ENCODE measurements at regions not wholly inside any gene's neighbourhood (a gene's known extent, or its start where the extent isn't known, plus 50 kb on each side); places are given as distances from the start of the nearest gene placed in this dataset.

GRCh38 chr2:212682937-212683336, 144.3 kb upstream of the ERBB4 start:
- TF ChIP-seq GABPA (IDR thresholded peaks at IDR 0.05; ENCODE audit: low read depth) (no peak), MEF2A (IDR thresholded peaks at IDR 0.05; ENCODE audit: borderline replicate concordance, low read depth) (no peak), FOXJ3 (CRISPR knock-in tag; IDR thresholded peaks at IDR 0.05) (no peak), REST (IDR thresholded peaks at IDR 0.05; ENCODE audit: low read depth, low read length) (no peak), CHD2 (IDR thresholded peaks at IDR 0.05; ENCODE audit: low read length, partially characterized antibody) (no peak), TCF12 (IDR thresholded peaks at IDR 0.05) (no peak), IRF3 (IDR thresholded peaks at IDR 0.05; ENCODE audit: low read depth, low read length) (no peak), USF1 (IDR thresholded peaks at IDR 0.05; ENCODE audit: borderline replicate concordance, low read depth) (no peak), RFX5 (IDR thresholded peaks at IDR 0.05; ENCODE audit: low read length) (no peak)
- POLR2A ChIA-PET, result no interaction called here
- CTCF ChIA-PET, result interaction anchor here (1.3 kb wide), 1 partner anchor 471 kb away, joined by 3 read pairs; no protein-coding TSS in a partner anchor
- Histone ChIP-seq H3F3A (replicated peaks; ENCODE audit: insufficient read depth) (no peaks in the 10 kb centered on the region), H3K79me2 (ENCODE audit: insufficient read depth) (no peaks in the 10 kb centered on the region), H3K9me2 (no peaks in the 10 kb centered on the region), H3K36me3 (replicated peaks in 1 of 2; ENCODE audit: control insufficient read depth in 1 of 2, insufficient read depth in 2 of 2, low read length in 1 of 2) (no peaks in the 10 kb centered on the region), H3K4me3 (ENCODE audit: low read depth in 2 of 2, low read length in 1 of 2) (no peak overlapping the region), H3K4me1 (ENCODE audit: control insufficient read depth in 1 of 2, insufficient read depth in 2 of 2, low read depth in 1 of 2, low read length in 1 of 2) (no peaks in the 10 kb centered on the region; a peak in 3 of 4 replicates), H2AFZ (ENCODE audit: low read depth) (no peak overlapping the region), H3K9ac (no peak overlapping the region), H3K9me3 (no peaks in the 10 kb centered on the region), H3K27me3 (ENCODE audit: insufficient read depth) (no peaks in the 10 kb centered on the region), H3K27ac (ENCODE audit: low read depth in 2 of 2, low read length in 1 of 2) (no peak overlapping the region), H4K20me1 (ENCODE audit: insufficient read depth) (no peaks in the 10 kb centered on the region), H3K4me2 (no peak overlapping the region)
- DNase-seq, result no peak
- 88% methylated on average over 3 of the region's 3 CpGs for WGBS (ENCODE audit: low lambda C conversion rate)

- Histone ChIP-seq H3K27ac (ENCODE audit: low read depth in 2 of 2, low read length in 1 of 2) (no peak overlapping the region), H3K4me1 (ENCODE audit: control insufficient read depth in 1 of 2, insufficient read depth in 2 of 2, low read depth in 1 of 2, low read length in 1 of 2) (no peaks in the 10 kb centered on the region), H3K79me2 (ENCODE audit: insufficient read depth) (no peaks in the 10 kb centered on the region), H3K9me2 (no peaks in the 10 kb centered on the region), H3K9me3 (no peaks in the 10 kb centered on the region), H3K4me2 (no peak overlapping the region), H3K9ac (no peak overlapping the region), H3K4me3 (ENCODE audit: low read depth in 2 of 2, low read length in 1 of 2) (no peak overlapping the region), H3K27me3 (ENCODE audit: insufficient read depth) (no peaks in the 10 kb centered on the region), H3F3A (replicated peaks; ENCODE audit: insufficient read depth) (no peaks in the 10 kb centered on the region), H4K20me1 (ENCODE audit: insufficient read depth) (no peaks in the 10 kb centered on the region), H2AFZ (ENCODE audit: low read depth) (no peak overlapping the region), H3K36me3 (replicated peaks in 1 of 2; ENCODE audit: control insufficient read depth in 1 of 2, insufficient read depth in 2 of 2, low read length in 1 of 2) (no peaks in the 10 kb centered on the region)
- 38% methylated on average over 1 of the region's 1 CpG for WGBS (ENCODE audit: low lambda C conversion rate)
- POLR2A ChIA-PET, result no interaction called here
- CTCF ChIA-PET, result no interaction called here
- DNase-seq, result no peak
- no peak for TF ChIP-seq RFX5 (IDR thresholded peaks at IDR 0.05; ENCODE audit: low read length)
- TF ChIP-seq YY1 (IDR thresholded peaks at IDR 0.05; ENCODE audit: low read depth), result no peak
- no peak for TF ChIP-seq GATA2 (CRISPR knock-in tag; IDR thresholded peaks at IDR 0.05)
- no peak for TF ChIP-seq NFIC (IDR thresholded peaks at IDR 0.05; ENCODE audit: borderline replicate concordance)
- TF ChIP-seq RXRA (IDR thresholded peaks at IDR 0.05; ENCODE audit: borderline replicate concordance, low read depth), result no peak
- no peak for TF ChIP-seq ELF1 (IDR thresholded peaks at IDR 0.05)
- no peak for TF ChIP-seq PBX3 (IDR thresholded peaks at IDR 0.05)
- TF ChIP-seq MAX (IDR thresholded peaks at IDR 0.05; ENCODE audit: low read depth), result no peak
- no peak for TF ChIP-seq USF1 (IDR thresholded peaks at IDR 0.05; ENCODE audit: borderline replicate concordance, low read depth)
- no peak for TF ChIP-seq SIN3A (IDR thresholded peaks at IDR 0.05; ENCODE audit: borderline replicate concordance, low read depth, low read length)
- TF ChIP-seq EZH2phosphoT487 (IDR thresholded peaks at IDR 0.05; ENCODE audit: borderline replicate concordance, low read depth), result no peak
- no peak for TF ChIP-seq NRF1 (IDR thresholded peaks at IDR 0.05; ENCODE audit: low read depth, low read length)
These were observed 138.9 kb upstream of the ERBB4 start for GRCh38 chr2:212677466-212677865.
